Gastrocnemius medialis (tissue), 4 donors: ENCODE measurements at regions not wholly inside any gene's neighbourhood (a gene's known extent, or its start where the extent isn't known, plus 50 kb on each side); places are given as distances from the start of the nearest gene placed in this dataset.

Experiments
- ATAC-seq, 2 donors: fragments of 150-250 bp; one replicate each; pipeline ENCODE4 v1.9.1; 2016
- DNase-seq, 2 donors: peaks; one replicate each; pipeline ENCODE4 v3.0.0-alpha.2; 2019
- H3K27ac ChIP-seq, 4 donors: fragments of 200-600 bp; sonication (generic); 1 replicate in 1 of 4; 2 replicates in 3 of 4; pipeline ENCODE4 v1.5.1; 2016 to 2018; ENCODE audit warnings: mild to moderate bottlenecking in 2 of 4, moderate library complexity in 1 of 4
- H3K27me3 ChIP-seq, 3 donors: fragments of 200-600 bp; sonication (generic) in 2 of 3; 1 replicate in 1 of 3; 2 replicates in 2 of 3; pipeline versions ENCODE4 v1.5.1 to v1.6.0; 2016 to 2019; ENCODE audit warnings: mild to moderate bottlenecking in 1 of 3, moderate library complexity in 1 of 3
- H3K36me3 ChIP-seq, 2 donors: fragments of 200-600 bp; sonication (generic) in 1 of 2; one replicate each; pipeline ENCODE4 v1.5.1; 2017 to 2018
- H3K4me1 ChIP-seq, 2 donors: fragments of 200-600 bp; sonication (generic) in 1 of 2; one replicate each; pipeline ENCODE4 v1.5.1; 2016 to 2017; ENCODE audit warnings: mild to moderate bottlenecking in 2 of 2
- H3K4me3 ChIP-seq, 4 donors: fragments of 200-600 bp; sonication (generic) in 3 of 4; 1 replicate in 1 of 4; 2 replicates in 3 of 4; pipeline ENCODE4 v1.5.1; 2016 to 2019; ENCODE audit warnings: mild to moderate bottlenecking in 2 of 4
- H3K9me3 ChIP-seq, 3 donors: fragments of 200-600 bp; sonication (generic) in 2 of 3; 1 replicate in 1 of 3; 2 replicates in 2 of 3; pipeline ENCODE4 v1.5.1; 2016 to 2019
- POLR2A ChIP-seq, 2 donors: fragments of 450-650 bp; IDR thresholded peaks; one replicate each; pipeline ENCODE4 v1.6.1; 2017; ENCODE audit warnings: antibody characterized with exemption in 2 of 2, mild to moderate bottlenecking in 2 of 2, moderate library complexity in 2 of 2
- in situ Hi-C, 4 donors: fragments of 200-750 bp; cut with MboI; loops; one replicate each; pipeline versions ENCODE4 v1.15.0 to v1.8.0; 2017; ENCODE audit warnings: low sequenced_read_pairs in 4 of 4
- intact Hi-C: fragments of 100-400 bp; cut with DNase I; formaldehyde crosslinking; loops from one replicate; pipeline ENCODE4 v1.15.1; 2023; ENCODE audit warnings: low total_unique reads
- TF ChIP-seq, protein P1 (sequence below), 5 experiments: fragments of 450-650 bp in 3 of 5; fragments of 200-600 bp in 2 of 5; sonication (generic) in 2 of 5; IDR thresholded peaks in 4 of 5; conservative IDR thresholded peaks in 1 of 5; 1 replicate in 4 of 5; 2 replicates in 1 of 5; pipeline ENCODE4 v1.5.1; 2016 to 2019; ENCODE audit warnings: antibody characterized with exemption in 5 of 5, mild to moderate bottlenecking in 3 of 5, moderate library complexity in 3 of 5

DNA sequence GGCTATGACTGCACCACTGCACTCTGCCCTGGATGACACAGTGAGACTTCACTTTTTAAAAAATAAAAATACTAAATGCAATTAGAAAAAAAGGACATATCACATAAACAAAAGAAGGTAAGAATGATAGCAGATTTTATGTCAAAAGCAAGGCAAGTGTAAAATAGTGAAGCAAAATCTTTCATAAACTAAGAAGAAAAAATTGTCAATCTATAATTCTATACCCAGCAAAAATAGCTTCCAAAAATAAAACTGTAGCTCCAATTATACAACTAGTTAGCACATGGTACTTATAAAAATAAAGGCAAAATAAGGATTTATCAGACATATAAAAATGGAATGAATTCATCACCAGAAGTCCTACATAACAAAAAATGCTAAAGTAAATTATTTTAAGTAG lies 85.4 kb upstream of the SVIL start:
- H3K36me3 ChIP-seq, result peaks cover 0 to 5% of the 10 kb centered on the region in 2 donors
- no peak overlapping the region for H3K4me3 ChIP-seq
- TF ChIP-seq, protein P1, sequence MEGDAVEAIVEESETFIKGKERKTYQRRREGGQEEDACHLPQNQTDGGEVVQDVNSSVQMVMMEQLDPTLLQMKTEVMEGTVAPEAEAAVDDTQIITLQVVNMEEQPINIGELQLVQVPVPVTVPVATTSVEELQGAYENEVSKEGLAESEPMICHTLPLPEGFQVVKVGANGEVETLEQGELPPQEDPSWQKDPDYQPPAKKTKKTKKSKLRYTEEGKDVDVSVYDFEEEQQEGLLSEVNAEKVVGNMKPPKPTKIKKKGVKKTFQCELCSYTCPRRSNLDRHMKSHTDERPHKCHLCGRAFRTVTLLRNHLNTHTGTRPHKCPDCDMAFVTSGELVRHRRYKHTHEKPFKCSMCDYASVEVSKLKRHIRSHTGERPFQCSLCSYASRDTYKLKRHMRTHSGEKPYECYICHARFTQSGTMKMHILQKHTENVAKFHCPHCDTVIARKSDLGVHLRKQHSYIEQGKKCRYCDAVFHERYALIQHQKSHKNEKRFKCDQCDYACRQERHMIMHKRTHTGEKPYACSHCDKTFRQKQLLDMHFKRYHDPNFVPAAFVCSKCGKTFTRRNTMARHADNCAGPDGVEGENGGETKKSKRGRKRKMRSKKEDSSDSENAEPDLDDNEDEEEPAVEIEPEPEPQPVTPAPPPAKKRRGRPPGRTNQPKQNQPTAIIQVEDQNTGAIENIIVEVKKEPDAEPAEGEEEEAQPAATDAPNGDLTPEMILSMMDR (IDR thresholded peaks at IDR 0.05 in 4 of 5, conservative IDR thresholded peaks at IDR 0.05 in 1 of 5), result no peak
- no peak for TF ChIP-seq POLR2A (IDR thresholded peaks at IDR 0.05)
- H3K27me3 ChIP-seq, result no peaks in the 10 kb centered on the region
- intact Hi-C loops (no loop called here), in situ Hi-C loops (loop anchor here in 1 of 4 donors (10.0 kb wide), 1 partner anchor 65 kb away; no protein-coding TSS in a partner anchor)
- DNase-seq (no peak), ATAC-seq (no peak)
- H3K4me1 ChIP-seq, result peaks cover 28 to 40% of the 10 kb centered on the region in 2 donors
- H3K27ac ChIP-seq, result peak overlapping the region in 1 of 4 donors; percentile 73
- H3K9me3 ChIP-seq, result no peaks in the 10 kb centered on the region

DNA sequence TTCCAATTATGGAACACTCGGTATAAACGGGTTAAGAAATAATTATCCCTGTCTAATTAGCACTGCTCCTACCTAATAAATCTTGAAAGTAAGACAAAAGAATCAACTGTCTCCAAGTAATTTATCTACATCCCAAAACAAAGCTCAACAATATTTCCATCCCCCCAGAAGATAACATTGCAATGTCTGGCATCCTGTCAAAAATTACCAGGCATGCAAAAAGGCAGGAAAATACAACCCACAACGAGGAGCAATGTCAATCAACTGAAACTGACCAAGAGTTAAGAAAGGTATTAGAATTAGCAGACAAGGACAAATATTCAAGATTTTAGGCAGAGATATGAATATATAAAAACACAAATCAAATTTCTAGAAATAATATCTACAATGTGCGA lies 84.5 kb upstream of the SVIL start:
- DNase-seq, result no peak
- TF ChIP-seq, protein P1 (IDR thresholded peaks at IDR 0.05 in 4 of 5, conservative IDR thresholded peaks at IDR 0.05 in 1 of 5), result no peak
- no peak for TF ChIP-seq POLR2A (IDR thresholded peaks at IDR 0.05)
- intact Hi-C loops, result no loop called here
- Histone ChIP-seq H3K27me3 (no peaks in the 10 kb centered on the region), H3K4me3 (peak overlapping the region in 1 of 4 donors; percentile 5), H3K9me3 (no peaks in the 10 kb centered on the region), H3K36me3 (peaks cover 0 to 5% of the 10 kb centered on the region in 2 donors), H3K4me1 (peaks cover 34 to 46% of the 10 kb centered on the region in 2 donors), H3K27ac (peak overlapping the region in 3 of 4 donors; percentile 38 to 73 (median 72))
- ATAC-seq, result no peak
- in situ Hi-C loops, result no loop called here

- H3K36me3 ChIP-seq, result peaks cover 0 to 6% of the 10 kb centered on the region in 2 donors
- no peaks in the 10 kb centered on the region for H3K9me3 ChIP-seq
- no peak overlapping the region for H3K27ac ChIP-seq
- no peak for DNase-seq
- no peak for TF ChIP-seq POLR2A (IDR thresholded peaks at IDR 0.05)
- TF ChIP-seq, protein P1 (IDR thresholded peaks at IDR 0.05 in 4 of 5, conservative IDR thresholded peaks at IDR 0.05 in 1 of 5), result no peak
- H3K4me3 ChIP-seq, result no peak overlapping the region
- ATAC-seq, result no peak
- intact Hi-C loops, result no loop called here
- H3K4me1 ChIP-seq, result peaks cover 55 to 69% of the 10 kb centered on the region in 2 donors
- in situ Hi-C loops, result no loop called here
- H3K27me3 ChIP-seq, result no peaks in the 10 kb centered on the region
These were observed 80.5 kb upstream of the SVIL start for GRCh38 chr10:29715296-29715695.

GRCh38 chr10:29714096-29714874 lies 79.5 kb upstream of the SVIL start:
- no peak for DNase-seq

More at GRCh38 chr10:29714096-29714874, 79.5 kb upstream of the SVIL start:
- in situ Hi-C loops (no loop called here), intact Hi-C loops (no loop called here)
- Histone ChIP-seq H3K4me1 (peaks cover 53 to 67% of the 10 kb centered on the region in 2 donors), H3K9me3 (no peaks in the 10 kb centered on the region), H3K4me3 (no peak overlapping the region), H3K27ac (peak overlapping the region in 1 of 4 donors; percentile 31), H3K36me3 (peaks cover 0 to 5% of the 10 kb centered on the region in 2 donors), H3K27me3 (no peaks in the 10 kb centered on the region)
- ATAC-seq, result no peak
- TF ChIP-seq POLR2A (IDR thresholded peaks at IDR 0.05), result no peak
- TF ChIP-seq, protein P1 (IDR thresholded peaks at IDR 0.05 in 4 of 5, conservative IDR thresholded peaks at IDR 0.05 in 1 of 5), result no peak
